Breast epithelium (tissue), 3 donors: ENCODE measurements at regions not wholly inside any gene's neighbourhood (a gene's known extent, or its start where the extent isn't known, plus 50 kb on each side); places are given as distances from the start of the nearest gene placed in this dataset.

Experiments
- POLR2A ChIP-seq: fragments of 450-650 bp; IDR thresholded peaks from one replicate; pipeline ENCODE4 v1.6.1; 2016; ENCODE audit warnings: antibody characterized with exemption, mild to moderate bottlenecking, moderate library complexity
- POLR2AphosphoS5 ChIP-seq, 3 donors: sonication (generic); formaldehyde crosslinking; IDR thresholded peaks; one replicate each; pipeline ENCODE4 v1.6.1; 2017; ENCODE audit warnings: antibody characterized with exemption in 3 of 3
- TF ChIP-seq, protein P1 (sequence below), 3 donors: fragments of 450-650 bp; IDR thresholded peaks; one replicate each; pipeline ENCODE4 v1.5.1; 2016 to 2017; ENCODE audit warnings: antibody characterized with exemption in 3 of 3, mild to moderate bottlenecking in 3 of 3, moderate library complexity in 3 of 3

DNA sequence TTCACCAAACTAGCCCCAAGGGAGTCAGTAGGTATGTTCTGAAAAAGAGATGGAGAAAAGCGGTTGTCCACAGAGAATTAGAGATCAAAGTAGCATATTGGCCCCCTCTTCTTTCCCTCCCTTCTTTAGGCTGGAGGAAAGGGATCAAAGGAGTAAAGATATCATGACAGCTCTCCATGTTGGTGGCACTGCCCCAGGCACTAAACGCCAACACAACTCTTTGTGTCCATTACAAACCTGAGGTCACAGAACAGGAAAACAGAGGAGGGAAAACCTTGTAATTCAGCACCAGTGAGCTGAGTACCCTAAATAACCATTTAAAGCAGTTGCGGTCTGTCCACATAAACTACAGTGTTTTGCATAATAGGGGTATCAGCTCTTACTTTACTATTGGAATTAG, 113.0 kb upstream of the TFAP2D start:
- TF ChIP-seq POLR2AphosphoS5 (IDR thresholded peaks at IDR 0.05) (no peak), POLR2A (no peak)
- TF ChIP-seq, protein P1, sequence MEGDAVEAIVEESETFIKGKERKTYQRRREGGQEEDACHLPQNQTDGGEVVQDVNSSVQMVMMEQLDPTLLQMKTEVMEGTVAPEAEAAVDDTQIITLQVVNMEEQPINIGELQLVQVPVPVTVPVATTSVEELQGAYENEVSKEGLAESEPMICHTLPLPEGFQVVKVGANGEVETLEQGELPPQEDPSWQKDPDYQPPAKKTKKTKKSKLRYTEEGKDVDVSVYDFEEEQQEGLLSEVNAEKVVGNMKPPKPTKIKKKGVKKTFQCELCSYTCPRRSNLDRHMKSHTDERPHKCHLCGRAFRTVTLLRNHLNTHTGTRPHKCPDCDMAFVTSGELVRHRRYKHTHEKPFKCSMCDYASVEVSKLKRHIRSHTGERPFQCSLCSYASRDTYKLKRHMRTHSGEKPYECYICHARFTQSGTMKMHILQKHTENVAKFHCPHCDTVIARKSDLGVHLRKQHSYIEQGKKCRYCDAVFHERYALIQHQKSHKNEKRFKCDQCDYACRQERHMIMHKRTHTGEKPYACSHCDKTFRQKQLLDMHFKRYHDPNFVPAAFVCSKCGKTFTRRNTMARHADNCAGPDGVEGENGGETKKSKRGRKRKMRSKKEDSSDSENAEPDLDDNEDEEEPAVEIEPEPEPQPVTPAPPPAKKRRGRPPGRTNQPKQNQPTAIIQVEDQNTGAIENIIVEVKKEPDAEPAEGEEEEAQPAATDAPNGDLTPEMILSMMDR (IDR thresholded peaks at IDR 0.05): no peak
